ENCODE measurements at regions not wholly inside any gene's neighbourhood (a gene's known extent, or its start where the extent isn't known, plus 50 kb on each side); places are given as distances from the start of the nearest gene placed in this dataset.

DNA sequence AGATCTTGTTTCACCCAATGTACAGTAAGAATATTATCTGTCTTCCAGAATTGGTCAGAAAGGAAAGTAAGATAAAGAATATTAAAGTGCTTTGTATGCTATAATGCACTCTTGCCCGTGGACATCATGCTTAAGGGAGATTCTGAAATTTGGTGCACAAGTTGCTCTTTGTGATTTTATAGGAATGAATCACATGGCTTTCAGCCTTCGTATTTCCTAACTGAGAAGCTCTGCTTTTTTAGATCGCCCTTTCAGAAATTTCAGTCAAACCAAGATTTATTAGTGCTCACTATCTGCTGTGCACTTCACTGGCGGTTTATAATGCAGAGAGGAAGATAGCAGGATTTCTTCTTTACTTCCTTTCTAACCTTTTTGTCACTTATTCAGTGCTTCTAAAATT is 1248.5 kb upstream of the LRRN3 start:
- DNase-seq (ENCODE audit: low spot score in 2 of 2): no peak
- WGBS, 2 donors: 65 to 75% methylated on average over 4 of the region's 4 CpGs
- no peak overlapping the region for H3K4me3 ChIP-seq (ENCODE audit: low read depth, poor library complexity, severe bottlenecking)
- TF ChIP-seq, protein P1, sequence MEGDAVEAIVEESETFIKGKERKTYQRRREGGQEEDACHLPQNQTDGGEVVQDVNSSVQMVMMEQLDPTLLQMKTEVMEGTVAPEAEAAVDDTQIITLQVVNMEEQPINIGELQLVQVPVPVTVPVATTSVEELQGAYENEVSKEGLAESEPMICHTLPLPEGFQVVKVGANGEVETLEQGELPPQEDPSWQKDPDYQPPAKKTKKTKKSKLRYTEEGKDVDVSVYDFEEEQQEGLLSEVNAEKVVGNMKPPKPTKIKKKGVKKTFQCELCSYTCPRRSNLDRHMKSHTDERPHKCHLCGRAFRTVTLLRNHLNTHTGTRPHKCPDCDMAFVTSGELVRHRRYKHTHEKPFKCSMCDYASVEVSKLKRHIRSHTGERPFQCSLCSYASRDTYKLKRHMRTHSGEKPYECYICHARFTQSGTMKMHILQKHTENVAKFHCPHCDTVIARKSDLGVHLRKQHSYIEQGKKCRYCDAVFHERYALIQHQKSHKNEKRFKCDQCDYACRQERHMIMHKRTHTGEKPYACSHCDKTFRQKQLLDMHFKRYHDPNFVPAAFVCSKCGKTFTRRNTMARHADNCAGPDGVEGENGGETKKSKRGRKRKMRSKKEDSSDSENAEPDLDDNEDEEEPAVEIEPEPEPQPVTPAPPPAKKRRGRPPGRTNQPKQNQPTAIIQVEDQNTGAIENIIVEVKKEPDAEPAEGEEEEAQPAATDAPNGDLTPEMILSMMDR (IDR thresholded peaks at IDR 0.05): no peak
- TF ChIP-seq POLR2A (IDR thresholded peaks at IDR 0.05): no peak
- intact Hi-C loops (cut with DNase I; ENCODE audit: low total_unique reads): loop anchor here (5.0 kb wide), 1 partner anchor 985 kb away; no protein-coding TSS in a partner anchor

DNA sequence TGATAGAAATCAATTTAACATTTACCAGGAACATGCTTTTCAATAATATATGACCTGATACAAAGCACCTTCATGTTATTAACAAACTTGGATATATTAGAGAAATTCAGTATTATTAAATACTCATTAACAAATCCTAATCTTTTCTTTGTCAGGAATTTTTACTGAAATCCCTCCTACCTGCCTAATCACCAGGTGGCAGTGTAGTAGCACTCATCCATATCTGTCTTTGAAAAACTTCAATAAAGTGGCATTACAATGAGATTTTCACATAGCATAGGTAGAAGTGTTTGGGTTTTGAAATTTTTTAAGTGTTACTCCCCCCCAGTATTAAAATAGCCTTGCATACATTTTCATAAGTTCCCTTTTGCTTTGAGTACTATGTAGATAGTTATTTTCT is 1246.6 kb upstream of the LRRN3 start:
- DNase-seq (ENCODE audit: low spot score in 2 of 2): no peak
- intact Hi-C loops (cut with DNase I; ENCODE audit: low total_unique reads): loop anchor here (5.0 kb wide), 1 partner anchor 983 kb away; no protein-coding TSS in a partner anchor
- no peak overlapping the region for H3K4me3 ChIP-seq (ENCODE audit: low read depth, poor library complexity, severe bottlenecking)
- TF ChIP-seq POLR2A (IDR thresholded peaks at IDR 0.05): no peak
- TF ChIP-seq, protein P1 (IDR thresholded peaks at IDR 0.05): no peak

DNA sequence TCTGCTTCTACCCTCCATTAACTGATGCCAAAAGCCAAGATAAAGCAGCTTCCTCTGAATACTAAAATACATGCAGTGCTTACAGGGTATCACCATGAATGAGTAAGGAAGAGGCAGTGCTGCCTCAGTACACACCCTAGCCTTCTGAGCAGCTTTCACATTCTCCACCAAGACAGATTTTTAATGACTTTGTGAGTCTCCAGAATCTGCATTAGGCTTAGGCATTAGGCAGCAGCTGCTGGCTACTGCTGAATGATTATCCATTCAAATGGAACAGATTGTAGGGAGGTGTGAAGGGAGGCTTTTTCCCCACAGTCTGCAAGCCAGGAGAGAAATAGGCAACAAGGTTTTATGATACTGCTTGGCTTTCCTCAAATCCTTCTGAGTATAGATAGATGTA is 1226.7 kb upstream of the LRRN3 start:
- no peak for DNase-seq (ENCODE audit: low spot score in 2 of 2)
- intact Hi-C loops (cut with DNase I; ENCODE audit: low total_unique reads): no loop called here
- TF ChIP-seq, protein P1 (IDR thresholded peaks at IDR 0.05): no peak
- TF ChIP-seq POLR2A (IDR thresholded peaks at IDR 0.05): no peak
- no peak overlapping the region for H3K4me3 ChIP-seq (ENCODE audit: low read depth, poor library complexity, severe bottlenecking)

DNA sequence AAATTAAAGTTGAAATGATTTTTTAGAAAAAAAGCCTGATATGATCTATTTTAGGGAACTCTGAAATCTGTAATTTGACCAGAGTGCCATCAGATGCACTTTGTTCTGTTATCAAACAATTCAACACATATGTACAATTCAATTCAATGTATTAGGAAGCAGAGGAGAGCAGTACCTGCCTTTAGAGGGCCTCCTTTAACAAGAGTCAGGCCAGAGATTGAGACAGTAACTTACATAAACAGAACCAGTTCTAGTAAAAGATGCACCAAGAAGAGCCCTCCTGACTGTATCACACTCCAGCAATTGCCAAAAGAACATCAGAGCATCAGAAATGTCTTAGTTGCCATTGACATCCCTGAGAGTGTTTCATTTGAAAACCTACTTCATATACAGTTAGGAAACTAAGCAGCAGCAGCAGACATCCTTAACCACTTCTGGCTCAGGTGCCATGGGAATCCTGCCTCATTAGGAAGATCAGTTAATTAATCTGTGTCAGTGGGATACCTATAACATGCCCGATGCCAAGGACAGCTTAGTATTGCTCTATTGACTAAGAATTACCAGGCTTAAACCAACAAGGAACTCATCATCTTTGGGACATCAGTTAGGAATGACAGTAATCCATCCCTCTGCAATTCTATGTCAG is 1222.6 kb upstream of the LRRN3 start:
- intact Hi-C loops (cut with DNase I; ENCODE audit: low total_unique reads): no loop called here
- WGBS, 2 donors: 50 to 76% methylated on average over 1 of the region's 1 CpG

DNA sequence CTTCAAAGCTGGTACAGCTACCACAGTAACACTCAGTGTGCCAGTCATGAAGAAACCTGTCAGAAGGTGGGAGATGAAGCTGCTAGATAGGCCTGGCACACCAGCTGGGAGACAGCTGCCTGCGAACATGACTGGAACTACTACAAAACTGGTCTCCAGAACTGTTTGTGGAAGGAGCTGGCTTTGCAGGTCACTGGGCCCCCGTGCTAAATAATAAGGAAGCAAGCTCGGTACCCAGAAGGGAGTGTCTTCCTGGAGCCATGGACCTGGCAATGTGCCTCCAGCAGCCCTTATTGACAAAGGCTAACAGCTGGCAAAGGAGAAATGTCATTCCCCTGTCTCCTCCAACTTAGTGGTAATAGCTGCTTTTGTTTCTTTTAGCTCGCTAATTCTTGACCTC is 1217.6 kb upstream of the LRRN3 start:
- 34 to 44% methylated on average over 4 of the region's 4 CpGs for WGBS, 2 donors
- no peak overlapping the region for H3K4me3 ChIP-seq (ENCODE audit: low read depth, poor library complexity, severe bottlenecking)
- TF ChIP-seq POLR2A (IDR thresholded peaks at IDR 0.05): no peak
- TF ChIP-seq, protein P1 (IDR thresholded peaks at IDR 0.05): no peak
- peak in 1 of 2 donors; percentile 79 for DNase-seq (ENCODE audit: low spot score in 2 of 2)
- intact Hi-C loops (cut with DNase I; ENCODE audit: low total_unique reads): no loop called here

More for the DNA sequence above, 1222.6 kb upstream of the LRRN3 start:
- DNase-seq (ENCODE audit: low spot score in 2 of 2): no peak
- no peak overlapping the region for H3K4me3 ChIP-seq (ENCODE audit: low read depth, poor library complexity, severe bottlenecking)
- TF ChIP-seq, protein P1 (IDR thresholded peaks at IDR 0.05): no peak
- TF ChIP-seq POLR2A (IDR thresholded peaks at IDR 0.05): no peak

DNA sequence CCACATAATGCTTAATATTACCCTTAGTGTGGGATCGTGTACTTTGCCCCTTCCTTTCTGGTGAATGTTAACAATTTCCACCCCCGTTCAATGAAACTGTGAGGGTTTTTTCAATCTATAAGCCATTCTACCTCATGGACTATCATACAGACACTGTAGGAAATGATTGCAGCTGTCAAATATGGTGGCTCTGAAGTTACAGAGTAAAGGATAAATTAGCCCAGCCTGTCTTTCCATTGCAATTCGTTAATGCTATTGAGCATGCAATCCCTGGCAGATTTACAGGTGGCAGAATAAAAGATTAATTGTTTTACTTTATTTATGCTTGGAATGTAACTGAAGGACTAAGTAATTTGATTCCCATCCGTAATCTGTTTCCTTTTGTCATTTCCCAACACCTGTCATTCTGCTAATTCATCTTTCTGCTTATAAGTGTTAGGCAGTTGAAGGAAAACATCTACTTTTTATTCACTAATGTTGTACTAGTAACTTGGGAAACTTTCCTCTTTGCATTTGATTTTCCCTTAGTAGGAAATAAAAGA is 1211.6 kb upstream of the LRRN3 start:
- no peak for DNase-seq (ENCODE audit: low spot score in 2 of 2)
- no peak for TF ChIP-seq POLR2A (IDR thresholded peaks at IDR 0.05)
- TF ChIP-seq, protein P1 (IDR thresholded peaks at IDR 0.05): no peak
- H3K4me3 ChIP-seq (ENCODE audit: low read depth, poor library complexity, severe bottlenecking): no peak overlapping the region
- intact Hi-C loops (cut with DNase I; ENCODE audit: low total_unique reads): no loop called here
- 56 to 57% methylated on average over 4 of the region's 4 CpGs for WGBS, 2 donors

All from lower leg skin (tissue), 4 donors.